NB4 (cell line): ENCODE measurements at regions not wholly inside any gene's neighbourhood (a gene's known extent, or its start where the extent isn't known, plus 50 kb on each side); places are given as distances from the start of the nearest gene placed in this dataset.

Experiments
- DNase-seq: peaks from one replicate; pipeline ENCODE4 v3.0.0; 2010; ENCODE audit warnings: low read depth
- H3K4me3 ChIP-seq: one replicate; pipeline ENCODE4 v1.5.1; 2011; ENCODE audit warnings: mild to moderate bottlenecking, low read depth, low read length, moderate library complexity
- CTCF ChIP-seq: IDR thresholded peaks from one replicate; pipeline ENCODE4 v1.5.1; 2012; ENCODE audit warnings: low read depth, low read length
- MAX ChIP-seq: IDR thresholded peaks from 2 replicates; pipeline ENCODE4 v1.6.1; 2011; ENCODE audit warnings: low read depth, low read length
- MYC ChIP-seq: IDR thresholded peaks from 2 replicates; pipeline ENCODE4 v1.6.1; 2011; ENCODE audit warnings: low read depth, low read length
- POLR2A ChIP-seq: IDR thresholded peaks from 2 replicates; pipeline ENCODE4 v1.6.1; 2011; ENCODE audit warnings: mild to moderate bottlenecking; ENCODE audit not compliant: insufficient read length; ENCODE audit errors: extremely low read depth

- no peak for TF ChIP-seq MAX
- DNase-seq: peak; percentile 10
- no peak overlapping the region for H3K4me3 ChIP-seq
Measured at GRCh38 chr10:90484518-90484917, 373.3 kb downstream of the HTR7 start.

- TF ChIP-seq POLR2A (no peak), MAX (no peak), CTCF (no peak), MYC (no peak)
- no peak for DNase-seq
- no peak overlapping the region for H3K4me3 ChIP-seq
Measured at GRCh38 chr10:90494183-90494582, 363.7 kb downstream of the HTR7 start.

- H3K4me3 ChIP-seq: no peak overlapping the region
- no peak for TF ChIP-seq CTCF
- TF ChIP-seq POLR2A: no peak
- no peak for TF ChIP-seq MYC
- TF ChIP-seq MAX: no peak
- DNase-seq: no peak
Measured at GRCh38 chr10:90504172-90504571, 353.7 kb downstream of the HTR7 start.

GRCh38 chr10:90526721-90527120 lies 331.1 kb downstream of the HTR7 start:
- no peak for DNase-seq
- no peak overlapping the region for H3K4me3 ChIP-seq
- TF ChIP-seq POLR2A (no peak), MYC (no peak), MAX (no peak), CTCF (no peak)

GRCh38 chr10:90530521-90530920 lies 327.3 kb downstream of the HTR7 start:
- TF ChIP-seq MAX: no peak
- DNase-seq: no peak
- no peak overlapping the region for H3K4me3 ChIP-seq

GRCh38 chr10:90557385-90557784 lies 300.5 kb downstream of the HTR7 start:
- no peak for TF ChIP-seq MYC
- no peak for TF ChIP-seq CTCF
- no peak for TF ChIP-seq MAX
- no peak for TF ChIP-seq POLR2A

GRCh38 chr10:90560331-90560730 lies 297.5 kb downstream of the HTR7 start:
- no peak for DNase-seq
- H3K4me3 ChIP-seq: no peak overlapping the region
- TF ChIP-seq MYC (no peak), POLR2A (no peak), CTCF (no peak), MAX (no peak)

More at GRCh38 chr10:90557385-90557784, 300.5 kb downstream of the HTR7 start:
- H3K4me3 ChIP-seq: no peak overlapping the region
- no peak for DNase-seq
